WTC11 (cell line): ENCODE measurements at regions not wholly inside any gene's neighbourhood (a gene's known extent, or its start where the extent isn't known, plus 50 kb on each side); places are given as distances from the start of the nearest gene placed in this dataset.

Experiments
- CBFB ChIP-seq: sonication (generic); formaldehyde crosslinking; IDR thresholded peaks from 2 replicates; pipeline ENCODE4 v1.8.1; 2022; ENCODE audit warnings: mild to moderate bottlenecking, low read depth, missing genetic modification reagents
- CREB1 ChIP-seq: sonication (generic); formaldehyde crosslinking; IDR thresholded peaks from 2 replicates; pipeline ENCODE4 v1.8.0; 2023; ENCODE audit warnings: mild to moderate bottlenecking, missing genetic modification reagents
- CTCF ChIP-seq: fragments of 200-600 bp; IDR thresholded peaks from 2 replicates; pipeline ENCODE4 v1.8.0; 2022; ENCODE audit warnings: antibody characterized with exemption
- E2F5 ChIP-seq: sonication (generic); formaldehyde crosslinking; IDR thresholded peaks from 2 replicates; pipeline ENCODE4 v1.8.1; 2022; ENCODE audit warnings: mild to moderate bottlenecking, moderate library complexity, missing genetic modification reagents
- ELF4 ChIP-seq: sonication (generic); formaldehyde crosslinking; IDR thresholded peaks from 2 replicates; pipeline ENCODE4 v1.8.1; 2022; ENCODE audit warnings: low read depth, mild to moderate bottlenecking, moderate library complexity, missing genetic modification reagents
- ERG ChIP-seq: fragments of 250-450 bp; sonication (Bioruptor Pico); IDR thresholded peaks from 2 replicates; pipeline ENCODE4 v1.8.0; 2021; ENCODE audit warnings: mild to moderate bottlenecking
- JUN ChIP-seq: sonication (generic); formaldehyde crosslinking; IDR thresholded peaks from 2 replicates; pipeline ENCODE4 v1.8.0; 2023; ENCODE audit warnings: mild to moderate bottlenecking, missing genetic modification reagents
- NR3C1 ChIP-seq: sonication (generic); formaldehyde crosslinking; conservative IDR thresholded peaks from 2 replicates; pipeline ENCODE4 v1.8.1; 2023; ENCODE audit warnings: low read depth, mild to moderate bottlenecking, missing genetic modification reagents
- PRDM15 ChIP-seq: sonication (generic); formaldehyde crosslinking; IDR thresholded peaks from 2 replicates; pipeline ENCODE4 v1.8.0; 2022; ENCODE audit warnings: missing genetic modification reagents
- SMAD4 ChIP-seq: sonication (generic); formaldehyde crosslinking; IDR thresholded peaks from 2 replicates; pipeline ENCODE4 v1.8.0; 2022; ENCODE audit warnings: mild to moderate bottlenecking, missing genetic modification reagents
- ZBTB21 ChIP-seq: sonication (generic); formaldehyde crosslinking; IDR thresholded peaks from 2 replicates; pipeline ENCODE4 v1.8.1; 2023; ENCODE audit warnings: mild to moderate bottlenecking, missing genetic modification reagents, borderline replicate concordance
- ZNF423 ChIP-seq: fragments of 250-450 bp; sonication (Bioruptor Pico); IDR thresholded peaks from 2 replicates; pipeline ENCODE4 v2.1.2; 2022; ENCODE audit warnings: mild to moderate bottlenecking, moderate library complexity

GRCh38 chr6:141401168-141401567 is 731.6 kb upstream of the GJE1 start:
- TF ChIP-seq ELF4 (CRISPR knock-in tag) (no peak), CTCF (no peak), ERG (CRISPR knock-in tag) (no peak), CBFB (CRISPR knock-in tag) (no peak), E2F5 (CRISPR knock-in tag) (no peak), PRDM15 (CRISPR knock-in tag) (no peak), SMAD4 (CRISPR knock-in tag) (no peak), JUN (no peak), NR3C1 (CRISPR knock-in tag) (no peak), CREB1 (no peak), ZNF423 (no peak), ZBTB21 (CRISPR knock-in tag) (no peak)
